H1 (cell line): ENCODE measurements at regions not wholly inside any gene's neighbourhood (a gene's known extent, or its start where the extent isn't known, plus 50 kb on each side); places are given as distances from the start of the nearest gene placed in this dataset.

ENCODE experiments used
- BACH1 ChIP-seq: IDR thresholded peaks from 2 replicates; pipeline ENCODE4 v1.6.1; 2012; ENCODE audit warnings: low read length, improper control_type of control experiment
- CHD2 ChIP-seq: IDR thresholded peaks from 2 replicates; pipeline ENCODE4 v1.6.1; 2012; ENCODE audit warnings: low read length, improper control_type of control experiment
- CHD7 ChIP-seq: fragments of 300-600 bp; sonication (generic); IDR thresholded peaks from 2 replicates; pipeline ENCODE4 v1.7.1; 2012; ENCODE audit warnings: low read length, moderate library complexity, mild to moderate bottlenecking, inconsistent platforms; ENCODE audit not compliant: insufficient replicate concordance
- CREB1 ChIP-seq: IDR thresholded peaks from 2 replicates; pipeline ENCODE4 v1.6.1; 2012; ENCODE audit warnings: inconsistent platforms
- RNF2 ChIP-seq: fragments of 200-900, 300-1000 bp; sonication (generic); IDR thresholded peaks from 2 replicates; pipeline ENCODE4 v1.7.1; 2016; ENCODE audit warnings: borderline replicate concordance, low read depth, mild to moderate bottlenecking, antibody characterized with exemption, low read length; ENCODE audit not compliant: poor library complexity, severe bottlenecking; ENCODE audit errors: missing control alignments
- SIN3A ChIP-seq, 2 experiments: IDR thresholded peaks in 1 of 2; conservative IDR thresholded peaks in 1 of 2; 2 replicates each; pipeline ENCODE4 v1.6.1; 2011 to 2012; ENCODE audit warnings: low read length in 2 of 2, improper control_type of control experiment in 1 of 2, low read depth in 1 of 2, mild to moderate bottlenecking in 1 of 2
- SP2 ChIP-seq: IDR thresholded peaks from 2 replicates; pipeline ENCODE4 v1.6.1; 2012; ENCODE audit warnings: mild to moderate bottlenecking, low read length, inconsistent platforms
- ZNF274 ChIP-seq: IDR thresholded peaks from 2 replicates; pipeline ENCODE4 v1.7.0; 2012; ENCODE audit warnings: low read length, borderline replicate concordance; ENCODE audit errors: extremely low read depth

GRCh38 chr10:113434950-113435349 lies 117.9 kb upstream of the HABP2 start (continued):
- TF ChIP-seq CHD7 (no peak), SP2 (no peak), CREB1 (no peak), SIN3A (conservative IDR thresholded peaks at IDR 0.05 in 1 of 2, IDR thresholded peaks at IDR 0.05 in 1 of 2; ENCODE audit: low read depth in 1 of 2, low read length in 2 of 2) (no peak), CHD2 (no peak), BACH1 (no peak), RNF2 (no peak), ZNF274 (no peak)
- TF ChIP-seq, all 59 proteins: peak for 0
